B cell (primary cell): ENCODE measurements at regions not wholly inside any gene's neighbourhood (a gene's known extent, or its start where the extent isn't known, plus 50 kb on each side); places are given as distances from the start of the nearest gene placed in this dataset.

Source experiments
- ATAC-seq: fragments of 200-7000 bp; cut with Tn5 transposase; one replicate; pipeline ENCODE4 v1.10.0; 2021; ENCODE audit warnings: low read depth, mild to moderate bottlenecking, moderate number of reproducible peaks, moderate library complexity
- CTCF ChIA-PET: fragments of 350-600 bp; sonication (Branson Sonifier 250); formaldehyde crosslinking; loops from one replicate; lab custom pipeline; 2021; ENCODE audit warnings: antibody characterized with exemption, inconsistent platforms; lab: Charles Lee
- POLR2A ChIA-PET: fragments of 350-600 bp; sonication (Branson Sonifier 250); formaldehyde crosslinking; loops from one replicate; lab custom pipeline; 2021; ENCODE audit warnings: antibody characterized with exemption; lab: Charles Lee
- DNase-seq: peaks from one replicate; pipeline ENCODE4 v3.0.0; 2013
- H2AFZ ChIP-seq: 2 replicates; pipeline ENCODE4 v1.6.1; 2012; ENCODE audit warnings: mild to moderate bottlenecking, low read depth, low read length; ENCODE audit not compliant: insufficient read depth, poor library complexity, severe bottlenecking
- H3K27ac ChIP-seq, 2 donors: 1 replicate in 1 of 2; 2 replicates in 1 of 2; pipeline ENCODE4 v1.5.1; 2012 to 2013; ENCODE audit warnings: low read length in 2 of 2, mild to moderate bottlenecking in 2 of 2, moderate library complexity in 1 of 2
- H3K27me3 ChIP-seq, 4 experiments: fragments of 200-600 bp in 1 of 4; sonication (generic) in 1 of 4; replicated peaks in 1 of 4; 1 replicate in 2 of 4; 2 replicates in 2 of 4; pipeline versions ENCODE4 v1.6.1 to v1.7.0; 2013 to 2016; ENCODE audit warnings: low read length in 3 of 4, mild to moderate bottlenecking in 2 of 4, mixed read lengths in 1 of 4, moderate library complexity in 1 of 4; ENCODE audit not compliant: insufficient read depth in 4 of 4, control insufficient read depth in 3 of 4; ENCODE audit errors: control extremely low read depth in 1 of 4
- H3K36me3 ChIP-seq, 2 experiments: replicated peaks in 1 of 2; 1 replicate in 1 of 2; 2 replicates in 1 of 2; pipeline versions ENCODE4 v1.6.1 to v1.7.1; 2013; ENCODE audit warnings: low read length in 1 of 2; ENCODE audit not compliant: insufficient read depth in 2 of 2, control insufficient read depth in 1 of 2; ENCODE audit errors: control extremely low read depth in 1 of 2, extremely low read depth in 1 of 2
- H3K4me1 ChIP-seq, 2 donors: fragments of 200-600 bp in 1 of 2; sonication (generic) in 1 of 2; 1 replicate in 1 of 2; 2 replicates in 1 of 2; pipeline versions ENCODE4 v1.5.1 to v1.6.1; 2013 to 2017; ENCODE audit warnings: low read length in 2 of 2; ENCODE audit not compliant: control insufficient read depth in 2 of 2, insufficient read depth in 2 of 2
- H3K4me2 ChIP-seq: replicated peaks from 2 replicates; pipeline ENCODE3; 2012; ENCODE audit warnings: mild to moderate bottlenecking, low read depth, low read length; ENCODE audit not compliant: poor library complexity, severe bottlenecking
- H3K4me3 ChIP-seq, 5 experiments: fragments of 200-600 bp in 1 of 5; sonication (generic) in 1 of 5; 1 replicate in 3 of 5; 2 replicates in 2 of 5; pipeline versions ENCODE4 v1.5.1 to v1.7.0; 2011 to 2016; ENCODE audit warnings: low read length in 4 of 5, mild to moderate bottlenecking in 4 of 5, low read depth in 2 of 5, control low read depth in 1 of 5, moderate library complexity in 1 of 5; ENCODE audit not compliant: insufficient read depth in 1 of 5; ENCODE audit errors: control extremely low read depth in 1 of 5, extremely low read depth in 1 of 5
- H3K79me2 ChIP-seq: fragments of 200-600 bp; sonication (generic); one replicate; pipeline ENCODE4 v1.6.0; 2016; ENCODE audit warnings: low read length; ENCODE audit not compliant: control insufficient read depth, insufficient read depth
- H3K9ac ChIP-seq: fragments of 200-600 bp; sonication (generic); 2 replicates; pipeline ENCODE4 v1.6.1; 2017; ENCODE audit warnings: mild to moderate bottlenecking, low read length, moderate library complexity
- H3K9me3 ChIP-seq, 3 donors: one replicate each; pipeline versions ENCODE4 v1.6.1 to v1.7.1; 2013; ENCODE audit warnings: low read length in 2 of 3; ENCODE audit not compliant: control insufficient read depth in 2 of 3, insufficient read depth in 1 of 3; ENCODE audit errors: control extremely low read depth in 1 of 3
- H4K20me1 ChIP-seq: 2 replicates; pipeline ENCODE4 v1.6.0; 2012; ENCODE audit warnings: mild to moderate bottlenecking, low read length; ENCODE audit not compliant: insufficient read depth, control insufficient read depth, poor library complexity, severe bottlenecking
- H3K27ac Mint-ChIP-seq: one replicate; pipeline ENCODE4 v1.8.0; 2021; ENCODE audit warnings: mixed read lengths
- H3K27me3 Mint-ChIP-seq: one replicate; pipeline ENCODE4 v1.8.0; 2021; ENCODE audit warnings: mixed read lengths
- H3K4me1 Mint-ChIP-seq: one replicate; pipeline ENCODE4 v1.8.0; 2021; ENCODE audit warnings: mixed read lengths
- H3K4me3 Mint-ChIP-seq: one replicate; pipeline ENCODE4 v1.8.0; 2021; ENCODE audit warnings: mixed read lengths
- H3K9me3 Mint-ChIP-seq: one replicate; pipeline ENCODE4 v1.8.0; 2022; ENCODE audit warnings: mixed read lengths; ENCODE audit not compliant: insufficient read depth
- EZH2 ChIP-seq: IDR thresholded peaks from 2 replicates; pipeline ENCODE4 v1.6.1; 2012; ENCODE audit warnings: borderline replicate concordance, low read depth, mild to moderate bottlenecking, moderate library complexity, low read length; ENCODE audit not compliant: insufficient read depth, poor library complexity, severe bottlenecking
- WGBS: methylation state at CpG from one replicate; pipeline ENCODE4 v1.1.5; 2013; ENCODE audit warnings: missing lambda C conversion rate; ENCODE audit not compliant: insufficient coverage; 5-methylcytosine and 5-hydroxymethylcytosine counted together
- intact Hi-C: fragments of 100-400 bp; cut with micrococcal nuclease; formaldehyde crosslinking; loops from one replicate; pipeline ENCODE4 v1.10.0; 2022
- TF ChIP-seq, protein P1 (sequence below): fragments of 200-600 bp; IDR thresholded peaks from one replicate; pipeline ENCODE4 v1.8.0; 2022; ENCODE audit warnings: antibody characterized with exemption, mild to moderate bottlenecking

DNA sequence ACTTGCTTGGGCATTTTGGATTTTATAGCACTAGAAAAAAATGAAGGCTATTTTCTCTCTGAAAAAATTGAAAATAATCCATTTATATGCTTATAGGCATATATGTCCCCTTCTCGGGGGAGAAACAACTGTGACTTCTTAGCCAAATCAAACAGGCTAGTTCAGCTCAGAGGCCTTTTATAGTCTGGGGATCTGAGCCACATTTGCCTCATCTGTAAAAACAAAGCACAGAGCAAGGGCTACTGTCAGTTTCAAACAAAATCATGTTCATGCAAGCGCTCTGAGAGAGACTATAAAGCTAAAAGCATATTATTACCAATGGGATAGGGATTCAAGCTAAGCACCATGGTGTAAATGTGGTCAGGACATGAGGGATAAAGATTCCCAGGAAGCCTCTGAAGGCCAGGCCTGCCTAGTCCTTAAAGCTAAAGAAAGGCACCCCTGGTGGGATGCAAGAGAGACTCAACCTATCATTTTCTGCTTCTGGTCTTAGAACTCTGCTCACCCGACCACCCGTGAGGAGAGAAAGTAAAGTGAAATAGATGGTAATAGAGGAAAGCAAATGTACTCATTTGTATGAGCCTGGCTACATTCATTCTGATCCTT is 51.0 kb upstream of the IL12A start:
- no peaks in the 10 kb centered on the region for H3K4me1 Mint-ChIP-seq
- no peak overlapping the region for H3K9ac ChIP-seq
- TF ChIP-seq, protein P1, sequence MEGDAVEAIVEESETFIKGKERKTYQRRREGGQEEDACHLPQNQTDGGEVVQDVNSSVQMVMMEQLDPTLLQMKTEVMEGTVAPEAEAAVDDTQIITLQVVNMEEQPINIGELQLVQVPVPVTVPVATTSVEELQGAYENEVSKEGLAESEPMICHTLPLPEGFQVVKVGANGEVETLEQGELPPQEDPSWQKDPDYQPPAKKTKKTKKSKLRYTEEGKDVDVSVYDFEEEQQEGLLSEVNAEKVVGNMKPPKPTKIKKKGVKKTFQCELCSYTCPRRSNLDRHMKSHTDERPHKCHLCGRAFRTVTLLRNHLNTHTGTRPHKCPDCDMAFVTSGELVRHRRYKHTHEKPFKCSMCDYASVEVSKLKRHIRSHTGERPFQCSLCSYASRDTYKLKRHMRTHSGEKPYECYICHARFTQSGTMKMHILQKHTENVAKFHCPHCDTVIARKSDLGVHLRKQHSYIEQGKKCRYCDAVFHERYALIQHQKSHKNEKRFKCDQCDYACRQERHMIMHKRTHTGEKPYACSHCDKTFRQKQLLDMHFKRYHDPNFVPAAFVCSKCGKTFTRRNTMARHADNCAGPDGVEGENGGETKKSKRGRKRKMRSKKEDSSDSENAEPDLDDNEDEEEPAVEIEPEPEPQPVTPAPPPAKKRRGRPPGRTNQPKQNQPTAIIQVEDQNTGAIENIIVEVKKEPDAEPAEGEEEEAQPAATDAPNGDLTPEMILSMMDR, result no peak
- no peak for TF ChIP-seq EZH2
- H3K4me2 ChIP-seq, result no peak overlapping the region
- no peak overlapping the region for H3K27ac Mint-ChIP-seq
- peaks cover 5% of the 10 kb centered on the region for H3K27me3 Mint-ChIP-seq
- H4K20me1 ChIP-seq, result no peaks in the 10 kb centered on the region
- H3K4me3 Mint-ChIP-seq, result no peak overlapping the region
- H3K4me1 ChIP-seq, result no peaks in the 10 kb centered on the region
- no peak overlapping the region for H3K4me3 ChIP-seq
- no peaks in the 10 kb centered on the region for H3K36me3 ChIP-seq
- no peak overlapping the region for H3K27ac ChIP-seq
- no peaks in the 10 kb centered on the region for H3K27me3 ChIP-seq
- POLR2A ChIA-PET, result interaction anchor here (0.6 kb wide), 1 partner anchor 196 kb away, joined by 3 read pairs; no protein-coding TSS in a partner anchor
- intact Hi-C loops, result no loop called here
- peaks cover 2 to 17% (median 9%) of the 10 kb centered on the region in 3 donors for H3K9me3 ChIP-seq
- no CpG with 5 or more reads among the region's 4 CpGs for WGBS
- H3K79me2 ChIP-seq, result no peaks in the 10 kb centered on the region
- DNase-seq, result no peak
- no peak for ATAC-seq
- peaks cover 5% of the 10 kb centered on the region for H3K9me3 Mint-ChIP-seq
- CTCF ChIA-PET, result interaction anchor here (0.9 kb wide), 1 partner anchor 15 kb away, joined by 3 read pairs; no protein-coding TSS in a partner anchor
- H2AFZ ChIP-seq, result no peak overlapping the region

DNA sequence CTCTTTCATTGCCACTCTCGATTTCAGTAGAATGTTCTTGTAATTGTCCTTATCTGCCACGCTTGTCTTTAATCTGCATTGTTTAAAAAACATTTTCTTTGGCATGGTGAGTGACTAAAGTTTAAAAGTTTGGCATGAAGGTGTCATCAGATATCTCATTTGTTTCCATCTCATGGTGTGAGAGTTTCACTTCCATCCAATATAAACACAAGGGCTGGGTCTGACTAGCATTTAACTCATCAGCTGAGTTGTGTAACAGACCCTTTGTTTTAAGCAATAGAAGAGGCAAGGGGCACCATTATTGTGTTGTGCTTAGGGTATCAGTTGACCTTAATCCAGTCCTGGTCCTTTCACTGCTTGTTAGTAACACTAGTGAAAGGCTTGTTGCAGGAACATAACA is 49.9 kb upstream of the IL12A start:
- H3K4me2 ChIP-seq, result no peak overlapping the region
- H3K4me3 ChIP-seq, result no peak overlapping the region
- no peak overlapping the region for H3K27ac Mint-ChIP-seq
- peaks cover 2 to 9% (median 7%) of the 10 kb centered on the region in 3 donors for H3K9me3 ChIP-seq
- no peak overlapping the region for H3K27ac ChIP-seq
- peaks cover 2% of the 10 kb centered on the region for H3K9me3 Mint-ChIP-seq
- no peak overlapping the region for H3K4me3 Mint-ChIP-seq
- no peaks in the 10 kb centered on the region for H4K20me1 ChIP-seq
- no peak overlapping the region for H2AFZ ChIP-seq
- H3K4me1 Mint-ChIP-seq, result no peaks in the 10 kb centered on the region
- peaks cover 10% of the 10 kb centered on the region for H3K27me3 Mint-ChIP-seq
- intact Hi-C loops, result no loop called here
- no peak for ATAC-seq
- no peaks in the 10 kb centered on the region for H3K79me2 ChIP-seq
- no peak for TF ChIP-seq EZH2
- TF ChIP-seq, protein P1, result no peak
- no CpG with 5 or more reads among the region's 2 CpGs for WGBS
- ChIA-PET CTCF (no interaction called here), POLR2A (no interaction called here)
- H3K4me1 ChIP-seq, result no peaks in the 10 kb centered on the region
- H3K27me3 ChIP-seq, result no peaks in the 10 kb centered on the region
- no peak for DNase-seq
- H3K9ac ChIP-seq, result no peak overlapping the region
- H3K36me3 ChIP-seq, result no peaks in the 10 kb centered on the region
